PC-9 (cell line): ENCODE measurements at regions not wholly inside any gene's neighbourhood (a gene's known extent, or its start where the extent isn't known, plus 50 kb on each side); places are given as distances from the start of the nearest gene placed in this dataset.

ENCODE experiments used
- CTCF ChIP-seq: fragments of 200-600 bp; sonication (generic); conservative IDR thresholded peaks from 2 replicates; pipeline ENCODE4 v1.6.1; 2017; ENCODE audit warnings: mixed run types, antibody characterized with exemption, mild to moderate bottlenecking, moderate library complexity
- EZH2 ChIP-seq: fragments of 200-600 bp; sonication (generic); IDR thresholded peaks from 2 replicates; pipeline ENCODE4 v1.8.0; 2017; ENCODE audit warnings: antibody characterized with exemption, low read depth

- no peak for TF ChIP-seq CTCF
- no peak for TF ChIP-seq EZH2
Measured at GRCh38 chr10:84704101-84704500, 375.7 kb downstream of the CCSER2 start.
